GM12878 (cell line): ENCODE measurements at regions not wholly inside any gene's neighbourhood (a gene's known extent, or its start where the extent isn't known, plus 50 kb on each side); places are given as distances from the start of the nearest gene placed in this dataset.

Experiments
- CEBPB ChIP-seq, 2 experiments: fragments of 150-350 bp in 1 of 2; IDR thresholded peaks; 2 replicates each; pipeline ENCODE4 v1.6.1; 2012 to 2014; ENCODE audit warnings: low read depth in 2 of 2, low read length in 2 of 2, borderline replicate concordance in 1 of 2, inconsistent platforms in 1 of 2
- CTCF ChIP-seq, 3 experiments: IDR thresholded peaks in 2 of 3; conservative IDR thresholded peaks in 1 of 3; 2 replicates each; pipeline ENCODE4 v1.5.1; 2011; ENCODE audit warnings: low read depth in 3 of 3, low read length in 3 of 3, mild to moderate bottlenecking in 3 of 3, control low read depth in 2 of 3, moderate library complexity in 2 of 3, inconsistent platforms in 1 of 3, mixed read lengths in 1 of 3; ENCODE audit not compliant: control insufficient read depth in 2 of 3, insufficient read depth in 1 of 3; ENCODE audit errors: extremely low read depth in 1 of 3
- EZH2 ChIP-seq: IDR thresholded peaks from 2 replicates; pipeline ENCODE4 v1.6.1; 2012; ENCODE audit warnings: low read depth, mild to moderate bottlenecking, control low read depth, inconsistent platforms, low read length, borderline replicate concordance; ENCODE audit not compliant: control insufficient read depth
- MEF2A ChIP-seq: IDR thresholded peaks from 2 replicates; pipeline ENCODE4 v1.6.1; 2011; ENCODE audit warnings: low read depth, mild to moderate bottlenecking, low read length, moderate library complexity; ENCODE audit not compliant: insufficient read depth
- SPI1 ChIP-seq: IDR thresholded peaks from 2 replicates; pipeline ENCODE4 v1.6.1; 2011; ENCODE audit warnings: low read depth, mild to moderate bottlenecking, low read length, moderate library complexity, borderline replicate concordance; ENCODE audit not compliant: insufficient read depth
- TF ChIP-seq, protein P1 (sequence below): fragments of 450-650 bp; IDR thresholded peaks from 2 replicates; pipeline ENCODE4 v1.6.1; 2017; ENCODE audit warnings: mild to moderate bottlenecking, moderate library complexity

GRCh38 chr22:49099089-49099488 lies 728.6 kb downstream of the BRD1 start:
- TF ChIP-seq EZH2, result no peak
- TF ChIP-seq, protein P1, sequence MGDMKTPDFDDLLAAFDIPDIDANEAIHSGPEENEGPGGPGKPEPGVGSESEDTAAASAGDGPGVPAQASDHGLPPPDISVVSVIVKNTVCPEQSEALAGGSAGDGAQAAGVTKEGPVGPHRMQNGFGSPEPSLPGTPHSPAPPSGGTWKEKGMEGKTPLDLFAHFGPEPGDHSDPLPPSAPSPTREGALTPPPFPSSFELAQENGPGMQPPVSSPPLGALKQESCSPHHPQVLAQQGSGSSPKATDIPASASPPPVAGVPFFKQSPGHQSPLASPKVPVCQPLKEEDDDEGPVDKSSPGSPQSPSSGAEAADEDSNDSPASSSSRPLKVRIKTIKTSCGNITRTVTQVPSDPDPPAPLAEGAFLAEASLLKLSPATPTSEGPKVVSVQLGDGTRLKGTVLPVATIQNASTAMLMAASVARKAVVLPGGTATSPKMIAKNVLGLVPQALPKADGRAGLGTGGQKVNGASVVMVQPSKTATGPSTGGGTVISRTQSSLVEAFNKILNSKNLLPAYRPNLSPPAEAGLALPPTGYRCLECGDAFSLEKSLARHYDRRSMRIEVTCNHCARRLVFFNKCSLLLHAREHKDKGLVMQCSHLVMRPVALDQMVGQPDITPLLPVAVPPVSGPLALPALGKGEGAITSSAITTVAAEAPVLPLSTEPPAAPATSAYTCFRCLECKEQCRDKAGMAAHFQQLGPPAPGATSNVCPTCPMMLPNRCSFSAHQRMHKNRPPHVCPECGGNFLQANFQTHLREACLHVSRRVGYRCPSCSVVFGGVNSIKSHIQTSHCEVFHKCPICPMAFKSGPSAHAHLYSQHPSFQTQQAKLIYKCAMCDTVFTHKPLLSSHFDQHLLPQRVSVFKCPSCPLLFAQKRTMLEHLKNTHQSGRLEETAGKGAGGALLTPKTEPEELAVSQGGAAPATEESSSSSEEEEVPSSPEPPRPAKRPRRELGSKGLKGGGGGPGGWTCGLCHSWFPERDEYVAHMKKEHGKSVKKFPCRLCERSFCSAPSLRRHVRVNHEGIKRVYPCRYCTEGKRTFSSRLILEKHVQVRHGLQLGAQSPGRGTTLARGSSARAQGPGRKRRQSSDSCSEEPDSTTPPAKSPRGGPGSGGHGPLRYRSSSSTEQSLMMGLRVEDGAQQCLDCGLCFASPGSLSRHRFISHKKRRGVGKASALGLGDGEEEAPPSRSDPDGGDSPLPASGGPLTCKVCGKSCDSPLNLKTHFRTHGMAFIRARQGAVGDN, result no peak
- no peak for TF ChIP-seq MEF2A
- no peak for TF ChIP-seq SPI1
- TF ChIP-seq CTCF (IDR thresholded peaks at IDR 0.05 in 2 of 3, conservative IDR thresholded peaks at IDR 0.05 in 1 of 3; ENCODE audit: control insufficient read depth in 2 of 3, extremely low read depth in 1 of 3, insufficient read depth in 1 of 3, low read depth in 3 of 3, low read length in 3 of 3), result no peak
- TF ChIP-seq CEBPB (IDR thresholded peaks at IDR 0.05; ENCODE audit: borderline replicate concordance in 1 of 2, low read depth in 2 of 2, low read length in 2 of 2), result no peak
